Astrocyte (in vitro differentiated cells and primary cell): ENCODE measurements at regions not wholly inside any gene's neighbourhood (a gene's known extent, or its start where the extent isn't known, plus 50 kb on each side); places are given as distances from the start of the nearest gene placed in this dataset.

Experiments
- DNase-seq: peaks from one replicate; pipeline ENCODE4 v3.0.0-alpha.2; 2010; ENCODE audit warnings: low read depth
- FAIRE-seq: peaks from 2 replicates; lab custom pipeline; 2011; peaks lifted over from hg19 to GRCh38; lab: Jason Lieb, UNC
- H2AFZ ChIP-seq: 2 replicates; pipeline ENCODE4 v1.6.0; 2012; ENCODE audit warnings: low read depth, low read length, inconsistent platforms
- H3K27ac ChIP-seq: 2 replicates; pipeline ENCODE4 v1.5.1; 2011; ENCODE audit warnings: low read depth, low read length, inconsistent platforms
- H3K27me3 ChIP-seq: 2 replicates; pipeline ENCODE4 v1.6.0; 2011; ENCODE audit warnings: low read length, inconsistent platforms; ENCODE audit not compliant: insufficient read depth
- H3K36me3 ChIP-seq: 2 replicates; pipeline ENCODE4 v1.5.1; 2011; ENCODE audit warnings: low read length, inconsistent platforms; ENCODE audit not compliant: insufficient read depth
- H3K4me1 ChIP-seq: 2 replicates; pipeline ENCODE4 v1.5.1; 2011; ENCODE audit warnings: low read length, inconsistent platforms; ENCODE audit not compliant: insufficient read depth
- H3K4me2 ChIP-seq: 2 replicates; pipeline ENCODE4 v1.6.0; 2012; ENCODE audit warnings: low read length, inconsistent platforms
- H3K4me3 ChIP-seq: 2 replicates; pipeline ENCODE4 v1.5.1; 2011; ENCODE audit warnings: low read depth, mild to moderate bottlenecking, low read length, inconsistent platforms; ENCODE audit not compliant: insufficient read depth
- H3K79me2 ChIP-seq: 2 replicates; pipeline ENCODE4 v1.6.0; 2012; ENCODE audit warnings: mild to moderate bottlenecking, low read length, inconsistent platforms; ENCODE audit not compliant: insufficient read depth
- H3K9ac ChIP-seq: 2 replicates; pipeline ENCODE4 v1.6.0; 2012; ENCODE audit warnings: mild to moderate bottlenecking, low read length, inconsistent platforms
- H3K9me3 ChIP-seq: 2 replicates; pipeline ENCODE4 v1.5.1; 2012; ENCODE audit warnings: low read depth, mild to moderate bottlenecking, low read length, inconsistent platforms; ENCODE audit not compliant: insufficient read depth
- H4K20me1 ChIP-seq: 2 replicates; pipeline ENCODE4 v1.6.0; 2012; ENCODE audit warnings: low read length, inconsistent platforms; ENCODE audit not compliant: insufficient read depth
- H3K27ac Mint-ChIP-seq: one replicate; pipeline ENCODE4 v1.8.0; 2021; ENCODE audit warnings: mild to moderate bottlenecking, mixed read lengths; ENCODE audit not compliant: unreplicated experiment
- H3K27me3 Mint-ChIP-seq: one replicate; pipeline ENCODE4 v1.8.0; 2021; ENCODE audit warnings: low read depth, mixed read lengths; ENCODE audit not compliant: unreplicated experiment
- H3K36me3 Mint-ChIP-seq: one replicate; pipeline ENCODE4 v1.8.0; 2021; ENCODE audit warnings: low read depth, mixed read lengths; ENCODE audit not compliant: unreplicated experiment
- H3K4me1 Mint-ChIP-seq: one replicate; pipeline ENCODE4 v1.8.0; 2021; ENCODE audit warnings: low read depth, mixed read lengths; ENCODE audit not compliant: unreplicated experiment
- H3K4me3 Mint-ChIP-seq: one replicate; pipeline ENCODE4 v1.8.0; 2021; ENCODE audit warnings: mild to moderate bottlenecking, moderate library complexity, mixed read lengths; ENCODE audit not compliant: unreplicated experiment
- H3K9me3 Mint-ChIP-seq: one replicate; pipeline ENCODE4 v1.8.0; 2021; ENCODE audit warnings: mild to moderate bottlenecking, mixed read lengths; ENCODE audit not compliant: unreplicated experiment
- CTCF ChIP-seq: IDR thresholded peaks from 2 replicates; pipeline ENCODE4 v1.5.1; 2011; ENCODE audit warnings: low read depth, mild to moderate bottlenecking, inconsistent platforms, low read length, moderate library complexity; ENCODE audit not compliant: insufficient read depth
- EZH2 ChIP-seq: IDR thresholded peaks from 2 replicates; pipeline ENCODE4 v1.6.1; 2012; ENCODE audit warnings: mild to moderate bottlenecking, low read length, inconsistent platforms; ENCODE audit not compliant: insufficient read depth

GRCh38 chr5:99936911-99937310 lies 598.3 kb upstream of the FAM174A start:
- no peaks in the 10 kb centered on the region for H3K27me3 ChIP-seq

GRCh38 chr5:99929806-99930135 lies 605.4 kb upstream of the FAM174A start:
- Histone ChIP-seq H3K4me1 (no peaks in the 10 kb centered on the region), H3K9ac (no peak overlapping the region), H3K27ac (no peak overlapping the region), H3K79me2 (no peaks in the 10 kb centered on the region), H3K9me3 (peaks cover 4% of the 10 kb centered on the region), H3K4me3 (no peak overlapping the region), H3K36me3 (no peaks in the 10 kb centered on the region), H3K4me2 (no peak overlapping the region), H4K20me1 (no peaks in the 10 kb centered on the region), H2AFZ (no peak overlapping the region), H3K27me3 (no peaks in the 10 kb centered on the region)
- DNase-seq (no peak), FAIRE-seq (no peak)
- Mint-ChIP-seq H3K27ac (no peak overlapping the region), H3K27me3 (no peaks in the 10 kb centered on the region), H3K9me3 (no peaks in the 10 kb centered on the region), H3K4me1 (no peaks in the 10 kb centered on the region), H3K4me3 (no peak overlapping the region), H3K36me3 (no peaks in the 10 kb centered on the region)
- TF ChIP-seq CTCF: no peak
- no peak for TF ChIP-seq EZH2

More at GRCh38 chr5:99936911-99937310, 598.3 kb upstream of the FAM174A start:
- Histone ChIP-seq H3K9me3 (no peaks in the 10 kb centered on the region), H3K4me1 (no peaks in the 10 kb centered on the region), H3K27ac (no peak overlapping the region), H2AFZ (no peak overlapping the region), H3K4me2 (no peak overlapping the region), H3K4me3 (no peak overlapping the region), H3K79me2 (no peaks in the 10 kb centered on the region), H3K9ac (no peak overlapping the region), H4K20me1 (no peaks in the 10 kb centered on the region), H3K36me3 (no peaks in the 10 kb centered on the region)
- no peak for TF ChIP-seq CTCF
- no peak for TF ChIP-seq EZH2
- Mint-ChIP-seq H3K4me1 (no peaks in the 10 kb centered on the region), H3K4me3 (no peak overlapping the region), H3K27me3 (no peaks in the 10 kb centered on the region), H3K36me3 (no peaks in the 10 kb centered on the region), H3K27ac (no peak overlapping the region), H3K9me3 (no peaks in the 10 kb centered on the region)
- DNase-seq: no peak
- no peak for FAIRE-seq

GRCh38 chr5:99929067-99929805 lies 605.9 kb upstream of the FAM174A start:
- H3K9me3 Mint-ChIP-seq: no peaks in the 10 kb centered on the region
- H3K4me3 Mint-ChIP-seq: no peak overlapping the region
- no peaks in the 10 kb centered on the region for H3K36me3 ChIP-seq
- H4K20me1 ChIP-seq: no peaks in the 10 kb centered on the region
- H3K9ac ChIP-seq: no peak overlapping the region
- H2AFZ ChIP-seq: no peak overlapping the region
- TF ChIP-seq EZH2 (no peak), CTCF (no peak)
- no peak overlapping the region for H3K27ac ChIP-seq
- no peaks in the 10 kb centered on the region for H3K27me3 ChIP-seq
- FAIRE-seq (no peak), DNase-seq (no peak)
- H3K4me1 Mint-ChIP-seq: no peaks in the 10 kb centered on the region
- no peak overlapping the region for H3K4me3 ChIP-seq
- H3K36me3 Mint-ChIP-seq: no peaks in the 10 kb centered on the region
- H3K9me3 ChIP-seq: peaks cover 4% of the 10 kb centered on the region
- H3K79me2 ChIP-seq: no peaks in the 10 kb centered on the region
- no peaks in the 10 kb centered on the region for H3K4me1 ChIP-seq
- no peaks in the 10 kb centered on the region for H3K27me3 Mint-ChIP-seq
- H3K4me2 ChIP-seq: no peak overlapping the region
- H3K27ac Mint-ChIP-seq: no peak overlapping the region
